Choroid plexus epithelial cell (primary cell): ENCODE measurements at regions not wholly inside any gene's neighbourhood (a gene's known extent, or its start where the extent isn't known, plus 50 kb on each side); places are given as distances from the start of the nearest gene placed in this dataset.

Experiments
- DNase-seq: peaks from one replicate; pipeline ENCODE4 v3.0.0-alpha.2; 2010; ENCODE audit warnings: low read depth
- H3K4me3 ChIP-seq: 2 replicates; pipeline ENCODE4 v1.5.1; 2011; ENCODE audit warnings: low read depth, mild to moderate bottlenecking, control low read depth, low read length, moderate library complexity
- TF ChIP-seq, protein P1 (sequence below): conservative IDR thresholded peaks from 2 replicates; pipeline ENCODE4 v1.5.1; 2011; ENCODE audit warnings: low read depth, mild to moderate bottlenecking, control low read depth, inconsistent platforms, low read length, moderate library complexity

DNA sequence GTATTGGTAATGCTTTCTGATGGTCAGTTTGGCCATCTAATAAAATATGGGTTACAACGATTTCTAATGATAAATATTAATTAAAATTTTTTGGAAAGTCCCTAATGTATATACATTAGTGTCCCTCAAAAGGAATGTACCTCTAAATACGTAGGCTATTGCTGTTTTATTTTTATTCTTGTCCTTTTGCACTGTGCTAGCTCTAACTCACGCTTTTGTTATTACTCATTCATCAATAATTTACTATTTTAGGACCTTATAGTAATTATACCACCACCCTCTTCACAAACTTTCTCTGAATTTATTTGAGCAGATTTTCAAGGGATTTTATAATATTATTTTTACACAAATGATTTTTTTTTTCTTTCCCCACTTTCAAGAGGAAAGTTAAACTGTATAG is 795.9 kb upstream of the PCDH9 start:
- TF ChIP-seq, protein P1, sequence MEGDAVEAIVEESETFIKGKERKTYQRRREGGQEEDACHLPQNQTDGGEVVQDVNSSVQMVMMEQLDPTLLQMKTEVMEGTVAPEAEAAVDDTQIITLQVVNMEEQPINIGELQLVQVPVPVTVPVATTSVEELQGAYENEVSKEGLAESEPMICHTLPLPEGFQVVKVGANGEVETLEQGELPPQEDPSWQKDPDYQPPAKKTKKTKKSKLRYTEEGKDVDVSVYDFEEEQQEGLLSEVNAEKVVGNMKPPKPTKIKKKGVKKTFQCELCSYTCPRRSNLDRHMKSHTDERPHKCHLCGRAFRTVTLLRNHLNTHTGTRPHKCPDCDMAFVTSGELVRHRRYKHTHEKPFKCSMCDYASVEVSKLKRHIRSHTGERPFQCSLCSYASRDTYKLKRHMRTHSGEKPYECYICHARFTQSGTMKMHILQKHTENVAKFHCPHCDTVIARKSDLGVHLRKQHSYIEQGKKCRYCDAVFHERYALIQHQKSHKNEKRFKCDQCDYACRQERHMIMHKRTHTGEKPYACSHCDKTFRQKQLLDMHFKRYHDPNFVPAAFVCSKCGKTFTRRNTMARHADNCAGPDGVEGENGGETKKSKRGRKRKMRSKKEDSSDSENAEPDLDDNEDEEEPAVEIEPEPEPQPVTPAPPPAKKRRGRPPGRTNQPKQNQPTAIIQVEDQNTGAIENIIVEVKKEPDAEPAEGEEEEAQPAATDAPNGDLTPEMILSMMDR, result no peak

DNA sequence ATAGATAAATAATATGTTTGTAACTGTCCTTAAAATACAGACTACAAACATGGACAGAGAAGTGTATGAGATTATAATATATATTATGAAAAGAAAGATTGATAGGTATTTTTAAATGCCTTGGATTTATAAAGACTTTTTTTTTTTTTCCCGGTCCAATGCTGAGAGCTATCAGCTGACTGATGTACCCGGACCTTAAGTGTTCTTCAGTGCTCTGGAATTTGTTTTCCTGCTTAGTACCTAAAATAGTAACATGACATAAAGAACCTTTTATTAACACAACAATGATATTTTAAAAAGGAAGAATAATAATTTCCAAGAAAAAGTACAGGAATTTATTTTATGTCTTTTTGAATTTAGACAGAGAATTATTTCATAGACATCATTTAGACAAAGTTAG is 795.5 kb upstream of the PCDH9 start:
- H3K4me3 ChIP-seq, result no peak overlapping the region
- TF ChIP-seq, protein P1, result no peak
- DNase-seq, result no peak

More for the DNA sequence above, 795.9 kb upstream of the PCDH9 start:
- DNase-seq, result no peak
- H3K4me3 ChIP-seq, result no peak overlapping the region

DNA sequence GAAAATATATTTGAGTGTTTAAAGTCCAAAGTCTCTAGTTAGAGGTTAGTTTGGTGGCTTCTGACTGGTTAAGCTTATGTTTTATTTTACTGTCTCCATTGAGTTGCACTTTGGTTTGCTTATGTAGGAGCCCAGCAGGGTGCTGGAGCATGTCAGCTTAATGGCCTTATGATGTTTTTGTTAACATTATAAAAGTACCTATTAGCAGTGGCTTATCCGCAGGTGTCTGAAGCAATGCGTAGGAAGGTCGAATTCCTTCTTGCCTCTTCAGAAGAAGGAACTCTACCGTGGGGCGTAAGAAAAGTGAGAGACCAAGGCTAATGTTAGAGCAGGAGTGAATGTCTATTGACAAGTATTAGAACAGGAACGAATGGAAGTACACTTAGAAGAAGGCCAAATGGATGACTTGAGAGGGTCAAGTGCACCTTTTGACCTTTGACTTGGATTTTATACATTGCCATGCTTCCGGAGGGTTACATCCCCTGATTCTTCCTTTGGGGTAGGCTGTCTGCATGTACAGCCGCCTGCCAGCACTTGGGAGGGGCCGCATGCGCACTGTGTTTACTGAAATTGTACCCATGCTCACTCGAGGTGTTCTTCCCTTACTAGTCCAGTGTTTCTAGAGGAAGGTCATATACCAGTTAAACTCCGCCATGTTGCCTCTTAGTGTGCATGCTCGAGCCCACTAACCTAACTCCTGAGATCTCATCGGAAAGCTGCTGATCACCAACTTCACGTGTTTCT is 793.9 kb upstream of the PCDH9 start:
- TF ChIP-seq, protein P1, result no peak
- no peak for DNase-seq
- H3K4me3 ChIP-seq, result no peak overlapping the region

DNA sequence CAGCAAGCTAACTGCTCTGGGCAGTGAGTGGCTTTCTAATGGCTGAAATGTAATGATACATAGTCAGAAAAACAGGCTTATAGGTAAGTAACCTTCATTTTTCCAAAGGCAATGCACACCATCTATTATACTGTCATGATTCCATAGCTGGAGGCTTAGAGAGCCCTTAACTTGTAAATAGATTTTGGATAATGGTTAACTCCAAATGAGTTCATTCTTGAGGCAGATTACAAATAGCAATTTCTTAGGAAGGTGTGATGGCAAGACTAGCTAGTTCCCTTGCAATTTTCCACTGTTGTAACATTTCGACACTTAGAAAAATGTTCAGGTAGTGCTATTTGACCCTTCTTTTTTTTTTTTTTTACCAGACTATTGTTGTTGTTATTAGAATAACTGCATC is 789.8 kb upstream of the PCDH9 start:
- H3K4me3 ChIP-seq, result no peak overlapping the region
- DNase-seq, result no peak
- TF ChIP-seq, protein P1, result no peak

DNA sequence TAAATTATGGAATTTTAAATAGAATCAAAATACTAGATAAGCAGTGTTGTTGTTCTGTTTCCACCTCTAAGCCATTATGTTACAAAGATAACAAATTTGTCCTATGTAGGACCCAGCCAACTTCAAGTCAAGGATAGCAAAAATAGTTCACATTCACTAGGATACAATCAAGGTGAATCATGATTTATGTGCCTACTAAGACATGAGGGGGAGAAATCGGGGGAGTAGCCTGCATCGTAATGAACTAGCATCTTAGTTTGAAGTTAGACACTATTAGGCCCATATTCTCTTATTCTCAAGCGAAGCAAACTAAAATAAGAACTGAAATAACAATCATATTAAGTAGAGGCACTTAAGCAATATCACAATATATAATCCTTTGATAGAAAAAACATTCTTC is 779.4 kb upstream of the PCDH9 start:
- H3K4me3 ChIP-seq, result no peak overlapping the region

DNA sequence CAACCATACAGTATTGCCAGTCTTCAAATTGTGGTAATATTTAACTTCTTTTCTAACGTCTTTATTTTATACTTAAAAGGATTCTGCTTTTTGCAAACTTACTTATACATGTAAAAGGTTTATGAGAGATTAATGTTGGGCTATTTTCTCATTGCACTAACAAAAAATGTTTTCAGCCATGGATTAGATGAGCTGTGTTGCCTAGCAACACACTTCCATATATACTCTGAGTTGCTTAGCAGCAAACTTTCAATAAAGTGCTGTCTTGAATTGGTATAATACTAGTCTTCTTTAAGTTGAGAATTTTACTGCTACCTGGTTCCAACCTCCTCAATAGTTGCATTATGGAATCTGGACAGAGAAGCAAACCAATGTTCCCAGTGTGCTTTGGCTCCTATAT is 777.4 kb upstream of the PCDH9 start:
- DNase-seq, result no peak
- H3K4me3 ChIP-seq, result no peak overlapping the region
- TF ChIP-seq, protein P1, result no peak

More for the DNA sequence above, 779.4 kb upstream of the PCDH9 start:
- TF ChIP-seq, protein P1, result no peak
- DNase-seq, result no peak

DNA sequence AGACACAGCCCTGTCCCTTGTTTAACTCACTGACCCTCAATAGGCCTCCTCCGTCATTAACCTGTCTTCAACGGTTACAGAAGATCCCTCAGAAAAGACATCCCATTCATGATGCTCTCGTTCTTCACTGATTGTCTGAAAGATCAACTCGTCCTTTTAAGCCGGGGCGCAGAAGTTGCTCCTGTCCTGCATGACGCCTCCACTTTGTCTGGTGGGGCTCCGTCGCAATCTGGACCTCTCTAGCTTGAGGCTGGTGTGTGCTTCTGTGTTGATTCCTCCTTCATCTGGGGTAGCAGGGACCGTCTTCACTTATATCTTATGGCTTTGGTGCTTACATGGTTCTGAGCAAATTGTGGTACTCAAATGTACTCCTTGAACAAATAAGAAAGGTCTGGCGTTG is 766.0 kb upstream of the PCDH9 start:
- no peak for DNase-seq
- TF ChIP-seq, protein P1, result no peak
- H3K4me3 ChIP-seq, result no peak overlapping the region
